ENCODE measurements at regions not wholly inside any gene's neighbourhood (a gene's known extent, or its start where the extent isn't known, plus 50 kb on each side); places are given as distances from the start of the nearest gene placed in this dataset.

- no peak overlapping the region for H3K4me3 ChIP-seq
- intact Hi-C loops (cut with DNase I; ENCODE audit: low total_unique reads), result no loop called here
- peaks cover 0 to 4% (median 0%) of the 10 kb centered on the region in 8 donors for H3K9me3 ChIP-seq
- TF ChIP-seq POLR2AphosphoS5 (IDR thresholded peaks at IDR 0.05), result no peak
- H3K27me3 ChIP-seq (replicated peaks in 1 of 7), result no peaks in the 10 kb centered on the region
- DNase-seq, result no peak
- H3K27ac ChIP-seq, result no peak overlapping the region
- 85 to 94% (median 90%) methylated on average over 2 of the region's 2 CpGs for WGBS, 5 donors
- H3K36me3 ChIP-seq, result no peaks in the 10 kb centered on the region
- no peaks in the 10 kb centered on the region for H3K4me1 ChIP-seq
Observed at GRCh38 chr21:26281506-26281905, 110.9 kb upstream of the APP start.

- 36 to 60% (median 44%) methylated on average over 3 of the region's 3 CpGs for WGBS, 5 donors
- Histone ChIP-seq H3K9me3 (peaks cover 0 to 11% (median 6%) of the 10 kb centered on the region in 8 donors), H3K36me3 (no peaks in the 10 kb centered on the region), H3K4me3 (no peak overlapping the region), H3K4me1 (no peaks in the 10 kb centered on the region), H3K27ac (no peak overlapping the region), H3K27me3 (replicated peaks in 1 of 7) (no peaks in the 10 kb centered on the region)
- TF ChIP-seq POLR2AphosphoS5 (IDR thresholded peaks at IDR 0.05), result no peak
- TF ChIP-seq, protein P1, sequence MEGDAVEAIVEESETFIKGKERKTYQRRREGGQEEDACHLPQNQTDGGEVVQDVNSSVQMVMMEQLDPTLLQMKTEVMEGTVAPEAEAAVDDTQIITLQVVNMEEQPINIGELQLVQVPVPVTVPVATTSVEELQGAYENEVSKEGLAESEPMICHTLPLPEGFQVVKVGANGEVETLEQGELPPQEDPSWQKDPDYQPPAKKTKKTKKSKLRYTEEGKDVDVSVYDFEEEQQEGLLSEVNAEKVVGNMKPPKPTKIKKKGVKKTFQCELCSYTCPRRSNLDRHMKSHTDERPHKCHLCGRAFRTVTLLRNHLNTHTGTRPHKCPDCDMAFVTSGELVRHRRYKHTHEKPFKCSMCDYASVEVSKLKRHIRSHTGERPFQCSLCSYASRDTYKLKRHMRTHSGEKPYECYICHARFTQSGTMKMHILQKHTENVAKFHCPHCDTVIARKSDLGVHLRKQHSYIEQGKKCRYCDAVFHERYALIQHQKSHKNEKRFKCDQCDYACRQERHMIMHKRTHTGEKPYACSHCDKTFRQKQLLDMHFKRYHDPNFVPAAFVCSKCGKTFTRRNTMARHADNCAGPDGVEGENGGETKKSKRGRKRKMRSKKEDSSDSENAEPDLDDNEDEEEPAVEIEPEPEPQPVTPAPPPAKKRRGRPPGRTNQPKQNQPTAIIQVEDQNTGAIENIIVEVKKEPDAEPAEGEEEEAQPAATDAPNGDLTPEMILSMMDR (IDR thresholded peaks at IDR 0.05 in 8 of 11, conservative IDR thresholded peaks at IDR 0.05 in 3 of 11), result no peak
- no peak for TF ChIP-seq POLR2A (IDR thresholded peaks at IDR 0.05)
- DNase-seq, result no peak
- intact Hi-C loops (cut with DNase I; ENCODE audit: low total_unique reads), result no loop called here
Observed at GRCh38 chr21:26280775-26281174, 110.2 kb upstream of the APP start.

- Histone ChIP-seq H3K4me3 (no peak overlapping the region), H3K27me3 (replicated peaks in 1 of 7) (no peaks in the 10 kb centered on the region), H3K9me3 (peaks cover under 1 to 18% (median 13%) of the 10 kb centered on the region in 8 donors), H3K36me3 (no peaks in the 10 kb centered on the region), H3K27ac (no peak overlapping the region), H3K4me1 (no peaks in the 10 kb centered on the region)
- WGBS, 5 donors, result 83 to 87% (median 84%) methylated on average over 5 of the region's 5 CpGs
- TF ChIP-seq POLR2AphosphoS5 (IDR thresholded peaks at IDR 0.05), result no peak
- no peak for TF ChIP-seq POLR2A (IDR thresholded peaks at IDR 0.05)
- TF ChIP-seq, protein P1 (IDR thresholded peaks at IDR 0.05 in 8 of 11, conservative IDR thresholded peaks at IDR 0.05 in 3 of 11), result no peak
- no peak for DNase-seq
- intact Hi-C loops (cut with DNase I; ENCODE audit: low total_unique reads), result no loop called here
Observed at GRCh38 chr21:26280148-26280547, 109.6 kb upstream of the APP start.

DNA sequence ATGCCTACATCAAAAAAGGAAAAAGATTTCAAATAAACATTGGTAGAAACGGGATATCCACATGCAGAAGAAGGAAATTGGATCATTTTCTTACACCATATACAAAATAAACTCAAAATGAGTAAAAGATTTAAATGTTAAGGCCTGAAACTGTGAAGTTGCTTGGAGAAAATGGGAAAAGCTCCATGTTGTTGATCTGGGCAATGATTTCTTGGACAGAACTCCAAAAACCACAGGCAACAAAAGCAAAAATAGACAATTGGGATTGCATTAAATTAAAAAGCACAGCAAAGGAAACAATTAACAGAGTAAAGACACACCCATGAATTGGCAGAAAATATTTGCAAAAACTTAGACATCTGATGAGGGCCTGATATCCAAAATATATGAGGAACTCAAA, 105.2 kb upstream of the APP start:
- H3K4me3 ChIP-seq, result no peak overlapping the region
- H3K27me3 ChIP-seq (replicated peaks in 1 of 7), result no peaks in the 10 kb centered on the region
- intact Hi-C loops (cut with DNase I; ENCODE audit: low total_unique reads), result no loop called here
- H3K4me1 ChIP-seq, result no peaks in the 10 kb centered on the region
- DNase-seq, result no peak
- TF ChIP-seq POLR2A (IDR thresholded peaks at IDR 0.05), result no peak
- TF ChIP-seq, protein P1 (IDR thresholded peaks at IDR 0.05 in 8 of 11, conservative IDR thresholded peaks at IDR 0.05 in 3 of 11), result no peak
- TF ChIP-seq POLR2AphosphoS5 (IDR thresholded peaks at IDR 0.05), result no peak
- no peak overlapping the region for H3K27ac ChIP-seq
- H3K36me3 ChIP-seq, result no peaks in the 10 kb centered on the region
- H3K9me3 ChIP-seq, result peaks cover 16 to 58% (median 49%) of the 10 kb centered on the region in 8 donors
- 54 to 70% (median 60%) methylated on average over 1 of the region's 1 CpG for WGBS, 5 donors
